Smooth muscle cell (in vitro differentiated cells): ENCODE measurements at regions not wholly inside any gene's neighbourhood (a gene's known extent, or its start where the extent isn't known, plus 50 kb on each side); places are given as distances from the start of the nearest gene placed in this dataset.

ENCODE experiments used
- DNase-seq: peaks from one replicate; lab custom pipeline; 2025; ENCODE audit not compliant: unreplicated experiment; lab: John Stamatoyannopoulos, UW
- H2AFZ ChIP-seq: fragments of 200-600 bp; sonication (generic); 2 replicates; pipeline ENCODE4 v1.6.0; 2016; ENCODE audit warnings: antibody characterized with exemption, low read depth, mild to moderate bottlenecking
- H3F3A ChIP-seq: fragments of 200-600 bp; sonication (generic); 2 replicates; pipeline ENCODE4 v1.6.0; 2017; ENCODE audit warnings: antibody characterized with exemption, low read depth
- H3K27ac ChIP-seq: fragments of 200-600 bp; sonication (generic); 2 replicates; pipeline ENCODE4 v1.5.1; 2016; ENCODE audit warnings: low read depth, mild to moderate bottlenecking
- H3K27me3 ChIP-seq: fragments of 200-600 bp; sonication (generic); 2 replicates; pipeline ENCODE4 v1.6.1; 2016; ENCODE audit warnings: low read depth, mild to moderate bottlenecking
- H3K36me3 ChIP-seq: fragments of 200-600 bp; sonication (generic); 2 replicates; pipeline ENCODE4 v1.5.1; 2016; ENCODE audit warnings: low read depth
- H3K4me1 ChIP-seq: fragments of 200-600 bp; sonication (generic); 2 replicates; pipeline ENCODE4 v1.5.1; 2016; ENCODE audit warnings: low read depth
- H3K4me2 ChIP-seq: fragments of 200-600 bp; sonication (generic); 2 replicates; pipeline ENCODE4 v1.6.0; 2016; ENCODE audit warnings: mild to moderate bottlenecking
- H3K4me3 ChIP-seq: fragments of 200-600 bp; sonication (generic); 2 replicates; pipeline ENCODE4 v1.5.1; 2016; ENCODE audit warnings: mild to moderate bottlenecking
- H3K79me2 ChIP-seq: fragments of 200-600 bp; sonication (generic); 2 replicates; pipeline ENCODE4 v1.6.0; 2016; ENCODE audit warnings: low read depth, mild to moderate bottlenecking
- H3K9ac ChIP-seq: fragments of 200-600 bp; sonication (generic); 2 replicates; pipeline ENCODE4 v1.6.0; 2016; ENCODE audit warnings: low read depth
- H3K9me3 ChIP-seq: fragments of 200-600 bp; sonication (generic); replicated peaks from 2 replicates; pipeline ENCODE4 v1.5.1; 2016; ENCODE audit warnings: low read depth
- H4K20me1 ChIP-seq: fragments of 200-600 bp; sonication (generic); 2 replicates; pipeline ENCODE4 v1.6.0; 2016; ENCODE audit warnings: low read depth
- CTCF ChIP-seq: fragments of 200-600 bp; sonication (generic); IDR thresholded peaks from 2 replicates; pipeline ENCODE4 v1.5.1; 2017; ENCODE audit warnings: borderline replicate concordance, mild to moderate bottlenecking, antibody characterized with exemption; ENCODE audit not compliant: insufficient read depth, poor library complexity, severe bottlenecking
- WGBS: methylation state at CpG from one replicate; pipeline ENCODE4 v1.1.7; 2016; ENCODE audit warnings: low lambda C conversion rate; 5-methylcytosine and 5-hydroxymethylcytosine counted together

- no peaks in the 10 kb centered on the region for H3F3A ChIP-seq
- no peak overlapping the region for H3K4me2 ChIP-seq
- no peaks in the 10 kb centered on the region for H4K20me1 ChIP-seq
- no peaks in the 10 kb centered on the region for H3K4me1 ChIP-seq
- DNase-seq, result no peak
- WGBS, result 93% methylated on average over 3 of the region's 3 CpGs
- H3K27me3 ChIP-seq, result no peaks in the 10 kb centered on the region
- H3K36me3 ChIP-seq, result no peaks in the 10 kb centered on the region
- no peak overlapping the region for H2AFZ ChIP-seq
- no peaks in the 10 kb centered on the region for H3K79me2 ChIP-seq
- H3K9ac ChIP-seq, result no peak overlapping the region
- H3K27ac ChIP-seq, result no peak overlapping the region
- H3K4me3 ChIP-seq, result no peak overlapping the region
- no peak for TF ChIP-seq CTCF
- H3K9me3 ChIP-seq, result no peaks in the 10 kb centered on the region
These were observed 541.5 kb upstream of the ZWINT start for GRCh38 chr10:56902554-56902953.

GRCh38 chr10:56895306-56895705 is 534.2 kb upstream of the ZWINT start:
- H3K9ac ChIP-seq, result no peak overlapping the region
- no peaks in the 10 kb centered on the region for H3K79me2 ChIP-seq
- 65% methylated on average over 6 of the region's 6 CpGs for WGBS
- no peak overlapping the region for H3K27ac ChIP-seq
- no peaks in the 10 kb centered on the region for H3F3A ChIP-seq
- no peak overlapping the region for H3K4me2 ChIP-seq
- no peaks in the 10 kb centered on the region for H3K9me3 ChIP-seq
- no peaks in the 10 kb centered on the region for H3K36me3 ChIP-seq
- H3K4me1 ChIP-seq, result no peaks in the 10 kb centered on the region
- H2AFZ ChIP-seq, result no peak overlapping the region
- no peaks in the 10 kb centered on the region for H4K20me1 ChIP-seq
- no peak for TF ChIP-seq CTCF
- no peak overlapping the region for H3K4me3 ChIP-seq
- H3K27me3 ChIP-seq, result no peaks in the 10 kb centered on the region
- DNase-seq, result no peak

- no peak for TF ChIP-seq CTCF
- Histone ChIP-seq H3K36me3 (no peaks in the 10 kb centered on the region), H3K27ac (no peak overlapping the region), H3K9ac (no peak overlapping the region), H3K27me3 (no peaks in the 10 kb centered on the region), H3K4me2 (no peak overlapping the region), H4K20me1 (no peaks in the 10 kb centered on the region), H3K9me3 (no peaks in the 10 kb centered on the region), H3K4me3 (no peak overlapping the region), H3F3A (no peaks in the 10 kb centered on the region), H3K79me2 (no peaks in the 10 kb centered on the region), H3K4me1 (no peaks in the 10 kb centered on the region), H2AFZ (no peak overlapping the region)
- DNase-seq, result no peak
- WGBS, result 94% methylated on average over 3 of the region's 3 CpGs
These were observed 520.2 kb upstream of the ZWINT start for GRCh38 chr10:56881218-56881617.

- Histone ChIP-seq H3K27ac (no peak overlapping the region), H3K4me2 (no peak overlapping the region), H4K20me1 (no peaks in the 10 kb centered on the region), H3K36me3 (no peaks in the 10 kb centered on the region), H2AFZ (no peak overlapping the region), H3K9me3 (no peaks in the 10 kb centered on the region), H3K27me3 (no peaks in the 10 kb centered on the region), H3F3A (no peaks in the 10 kb centered on the region), H3K4me1 (no peaks in the 10 kb centered on the region), H3K79me2 (no peaks in the 10 kb centered on the region), H3K4me3 (no peak overlapping the region), H3K9ac (no peak overlapping the region)
- DNase-seq, result no peak
- no peak for TF ChIP-seq CTCF
- 88% methylated on average over 4 of the region's 4 CpGs for WGBS
These were observed 519.5 kb upstream of the ZWINT start for GRCh38 chr10:56880606-56881005.
